ENCODE measurements at regions not wholly inside any gene's neighbourhood (a gene's known extent, or its start where the extent isn't known, plus 50 kb on each side); places are given as distances from the start of the nearest gene placed in this dataset.

- TF ChIP-seq POLR2AphosphoS5 (IDR thresholded peaks at IDR 0.05; ENCODE audit: borderline replicate concordance, low read depth, low read length) = no peak
- no peak for TF ChIP-seq EZH2 (IDR thresholded peaks at IDR 0.05)
- no peak for TF ChIP-seq FOXP2 (optimal IDR thresholded peaks at IDR 0.05; ENCODE audit: control extremely low read depth, extremely low read length, insufficient read depth)
Measured at GRCh38 chr17:73799096-73799495, 154.9 kb upstream of the SDK2 start.

All from SK-N-MC (cell line).